ENCODE measurements at regions not wholly inside any gene's neighbourhood (a gene's known extent, or its start where the extent isn't known, plus 50 kb on each side); places are given as distances from the start of the nearest gene placed in this dataset.
"Not testable (repeated sequence)": the region's sequence is repeated elsewhere in the genome, so short reads cannot be mapped to it uniquely, and the experiment has no call there.

- DNase-seq, result no peak
These were observed 532.5 kb downstream of the CCSER2 start for GRCh38 chr10:84860855-84861254.

GRCh38 chr10:84862551-84862950 is 534.2 kb downstream of the CCSER2 start:
- DNase-seq, result no peak

GRCh38 chr10:84863675-84864074 is 535.3 kb downstream of the CCSER2 start:
- DNase-seq, result no peak

GRCh38 chr10:84876116-84876999 is 548.0 kb downstream of the CCSER2 start:
- no peak for DNase-seq

- no peak for DNase-seq
These were observed 551.6 kb downstream of the CCSER2 start for GRCh38 chr10:84879991-84880390.

GRCh38 chr10:84881696-84882095 is 553.3 kb downstream of the CCSER2 start:
- DNase-seq, result not testable (repeated sequence)

- no peak for DNase-seq
These were observed 562.3 kb downstream of the CCSER2 start for GRCh38 chr10:84890706-84891105.

- DNase-seq, result no peak
These were observed 563.2 kb downstream of the CCSER2 start for GRCh38 chr10:84891631-84892030.

GRCh38 chr10:84895541-84895940 is 567.2 kb downstream of the CCSER2 start:
- no peak for DNase-seq

- DNase-seq, result no peak
These were observed 568.5 kb downstream of the CCSER2 start for GRCh38 chr10:84896909-84897308.

- no peak for DNase-seq
These were observed 570.9 kb downstream of the CCSER2 start for GRCh38 chr10:84899268-84899667.

- DNase-seq, result no peak
These were observed 571.8 kb downstream of the CCSER2 start for GRCh38 chr10:84900141-84900540.

GRCh38 chr10:84901885-84902284 is 573.5 kb downstream of the CCSER2 start:
- no peak for DNase-seq

- no peak for DNase-seq
These were observed 574.2 kb downstream of the CCSER2 start for GRCh38 chr10:84902553-84902952.

- no peak for DNase-seq
These were observed 574.9 kb downstream of the CCSER2 start for GRCh38 chr10:84903320-84903719.

- DNase-seq, result no peak
These were observed 579.1 kb downstream of the CCSER2 start for GRCh38 chr10:84907461-84908009.

GRCh38 chr10:84908491-84908890 is 580.1 kb downstream of the CCSER2 start:
- no peak for DNase-seq

GRCh38 chr10:84921701-84922100 is 593.3 kb downstream of the CCSER2 start:
- DNase-seq, result no peak

GRCh38 chr10:84924131-84924530 is 595.7 kb downstream of the CCSER2 start:
- no peak for DNase-seq

GRCh38 chr10:84925495-84925894 is 597.1 kb downstream of the CCSER2 start:
- DNase-seq, result no peak

GRCh38 chr10:84933402-84933801 is 605.0 kb downstream of the CCSER2 start:
- DNase-seq, result no peak

GRCh38 chr10:84935772-84936171 is 607.4 kb downstream of the CCSER2 start:
- no peak for DNase-seq

GRCh38 chr10:84938117-84938905 is 609.9 kb downstream of the CCSER2 start:
- DNase-seq, result no peak

GRCh38 chr10:84943541-84943940 is 615.2 kb downstream of the CCSER2 start:
- DNase-seq, result no peak

Measured in stimulated activated CD4-positive, alpha-beta T cell treated with anti-CD3 and anti-CD28 coated beads, Interleukin-4, amount 100 ng/mL, for 1 hour (primary cell).